GM18868 (cell line): ENCODE measurements at regions not wholly inside any gene's neighbourhood (a gene's known extent, or its start where the extent isn't known, plus 50 kb on each side); places are given as distances from the start of the nearest gene placed in this dataset.
A peak's percentile ranks its signal among the peaks of the same experiment; 100 is the strongest.

Experiments
- ATAC-seq: cut with Tn5 transposase; IDR thresholded peaks from one replicate; pipeline ENCODE4 v1.9.1; 2021; ENCODE audit warnings: mild to moderate bottlenecking, moderate library complexity; ENCODE audit not compliant: unreplicated experiment

- no peak for ATAC-seq
Observed at GRCh38 chr22:22414266-22414665, 94.3 kb downstream of the ZNF280B start.

DNA sequence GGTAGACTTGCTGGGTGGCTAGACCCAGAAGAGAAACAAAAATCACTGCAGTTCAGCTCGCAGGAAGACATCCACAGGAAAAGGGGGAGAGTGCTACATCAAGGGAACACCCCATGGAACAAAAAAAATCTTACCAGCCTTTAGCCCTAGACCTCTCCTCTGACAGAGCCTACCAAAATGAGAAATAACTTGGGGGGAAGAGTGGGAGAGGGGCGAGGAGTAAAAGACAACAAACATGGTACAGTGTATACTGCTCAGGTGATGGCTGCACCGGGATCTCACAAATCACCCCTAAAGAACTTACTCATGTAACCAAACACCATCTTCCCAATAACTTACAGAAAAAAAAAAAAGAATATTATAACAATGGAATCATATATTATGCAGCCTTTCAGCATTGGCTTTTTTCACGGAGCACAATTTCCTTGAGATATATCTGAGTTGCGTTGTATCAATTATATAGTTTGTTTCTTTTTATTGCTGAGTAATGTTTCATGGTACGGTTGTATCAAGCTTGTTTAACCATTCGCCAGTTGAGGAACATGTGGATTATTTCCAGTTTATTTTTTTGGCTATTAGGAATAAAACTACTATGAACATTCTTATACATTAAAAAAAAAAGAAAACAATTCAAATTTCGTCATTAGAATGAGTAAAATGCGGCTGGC, 90.9 kb downstream of the ZNF280B start:
- no peak for ATAC-seq

- no peak for ATAC-seq
Observed at GRCh38 chr22:22418163-22418549, 90.4 kb downstream of the ZNF280B start.

DNA sequence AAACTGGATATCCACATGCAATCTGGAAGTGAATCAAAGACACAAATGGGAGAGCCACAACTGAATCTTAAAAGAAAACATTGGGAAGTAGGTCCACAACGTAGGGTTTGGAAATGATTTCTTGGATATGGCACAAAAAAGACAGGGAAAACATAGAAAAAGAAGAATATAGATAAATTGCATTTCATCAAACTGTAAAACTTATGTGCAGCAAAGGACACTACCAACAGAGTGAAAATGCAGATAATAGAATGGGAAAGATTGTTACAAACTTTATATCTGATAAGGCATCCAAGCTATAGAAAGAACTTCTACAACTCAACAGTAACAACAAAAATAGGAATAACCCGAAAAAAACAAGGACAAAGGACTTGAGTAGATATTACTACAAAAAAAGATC, 89.6 kb downstream of the ZNF280B start:
- no peak for ATAC-seq

- ATAC-seq, result no peak
Observed at GRCh38 chr22:22420580-22420979, 88.0 kb downstream of the ZNF280B start.

GRCh38 chr22:22421392-22421791, 87.2 kb downstream of the ZNF280B start:
- ATAC-seq, result no peak

DNA sequence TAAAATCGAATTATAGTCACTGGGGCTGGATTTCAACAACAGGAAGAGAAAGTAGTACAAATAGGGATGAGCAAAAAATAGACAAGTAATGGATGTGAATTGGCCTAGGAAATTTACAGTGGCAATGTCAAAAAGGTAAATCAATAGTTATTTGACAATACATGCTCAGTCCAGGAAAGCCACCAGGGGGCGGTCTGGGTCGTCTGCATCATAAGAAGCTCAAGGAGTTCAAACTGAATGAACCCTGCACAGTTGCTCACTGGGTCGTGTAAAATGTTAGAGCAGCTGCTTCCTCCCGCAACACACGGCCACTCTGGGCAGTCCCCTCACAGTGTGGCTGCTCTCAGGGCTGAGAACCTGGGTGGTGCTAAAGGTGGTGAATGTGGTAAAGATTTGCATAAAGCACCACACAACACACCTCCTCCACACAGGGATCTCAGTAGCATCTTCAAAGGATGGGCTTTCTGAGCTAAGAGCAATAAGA, 85.9 kb downstream of the ZNF280B start:
- peak; percentile 94 for ATAC-seq

DNA sequence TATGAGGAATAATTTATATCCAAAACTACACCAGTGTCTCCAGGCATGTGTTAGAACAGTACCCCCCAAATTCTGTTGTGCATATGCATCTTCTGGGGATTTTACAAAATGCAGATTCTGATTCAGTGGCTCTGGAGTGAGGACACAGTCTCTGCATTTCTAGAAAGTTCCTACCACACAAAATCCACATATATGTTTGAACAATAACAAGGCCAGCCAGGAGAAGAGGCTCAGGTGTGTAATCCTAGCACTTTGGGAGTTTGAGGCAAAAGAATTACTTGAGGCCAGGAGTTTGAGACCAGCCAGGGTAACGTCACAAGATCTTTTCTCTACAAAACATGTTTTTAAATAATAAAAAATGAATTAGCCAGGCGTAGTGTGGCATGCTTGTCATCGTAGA, 84.9 kb downstream of the ZNF280B start:
- no peak for ATAC-seq

GRCh38 chr22:22424210-22424800, 84.2 kb downstream of the ZNF280B start:
- ATAC-seq, result no peak

GRCh38 chr22:22424956-22425355, 83.6 kb downstream of the ZNF280B start:
- ATAC-seq, result no peak

DNA sequence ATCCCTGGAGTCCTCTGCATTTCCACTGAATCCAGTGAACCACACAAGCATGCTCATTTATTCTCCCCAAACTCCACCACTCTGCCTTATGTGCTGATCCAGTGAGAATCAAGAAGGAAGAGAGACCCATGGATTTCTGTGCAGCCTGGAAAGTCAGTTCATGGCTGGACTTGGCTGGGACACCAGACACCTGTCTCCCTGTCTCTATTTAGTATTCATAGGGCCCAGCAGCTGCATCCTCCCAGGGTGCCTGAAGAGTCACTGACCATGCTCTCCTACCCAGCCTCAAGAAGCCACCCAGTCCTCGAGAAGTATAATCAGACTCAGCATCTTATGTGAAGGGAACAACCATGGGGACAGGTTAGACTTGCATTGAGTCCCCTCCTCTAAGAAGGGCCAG, 83.2 kb downstream of the ZNF280B start:
- no peak for ATAC-seq

DNA sequence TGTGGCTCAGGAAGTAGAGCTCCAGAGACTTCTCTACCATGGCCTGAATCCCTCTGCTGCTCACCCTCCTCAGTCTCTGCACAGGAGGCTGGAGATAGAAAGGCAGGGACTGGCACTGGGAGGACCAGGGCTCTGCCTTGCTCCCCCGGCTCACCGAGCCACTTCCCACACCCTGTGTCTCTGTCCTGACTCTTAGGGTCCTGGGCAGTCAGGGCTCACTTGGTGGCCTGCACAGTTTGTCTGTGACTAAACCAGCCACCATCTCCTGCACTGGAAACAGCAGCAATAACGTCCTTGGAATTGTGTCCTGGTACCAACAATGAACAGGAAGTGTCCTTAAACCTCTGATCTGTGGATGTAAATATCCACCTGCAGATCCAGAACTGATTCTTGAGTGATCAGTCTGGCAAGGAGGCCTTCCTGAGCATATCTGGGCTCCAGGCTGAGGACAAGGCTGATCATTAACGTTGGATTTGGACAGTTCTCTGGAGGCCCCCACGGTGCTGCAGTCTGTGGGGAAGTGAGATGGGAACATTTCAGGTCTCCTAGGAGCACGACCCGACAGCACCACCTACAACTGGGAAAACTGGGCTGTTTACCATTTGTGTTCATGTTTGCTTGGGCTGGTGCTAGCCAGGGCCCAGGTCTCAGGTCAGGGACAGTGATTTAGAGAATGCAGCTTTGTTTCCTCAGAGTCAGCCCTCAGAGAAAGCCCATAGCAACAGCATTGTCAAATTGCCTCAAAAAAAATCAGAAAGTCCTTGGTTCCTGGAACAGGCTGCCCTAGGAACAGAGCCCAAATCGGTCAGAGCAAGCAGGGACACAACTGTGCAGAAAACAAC, 82.5 kb downstream of the ZNF280B start:
- ATAC-seq, result no peak

GRCh38 chr22:22427542-22428065, 80.9 kb downstream of the ZNF280B start:
- ATAC-seq, result no peak

DNA sequence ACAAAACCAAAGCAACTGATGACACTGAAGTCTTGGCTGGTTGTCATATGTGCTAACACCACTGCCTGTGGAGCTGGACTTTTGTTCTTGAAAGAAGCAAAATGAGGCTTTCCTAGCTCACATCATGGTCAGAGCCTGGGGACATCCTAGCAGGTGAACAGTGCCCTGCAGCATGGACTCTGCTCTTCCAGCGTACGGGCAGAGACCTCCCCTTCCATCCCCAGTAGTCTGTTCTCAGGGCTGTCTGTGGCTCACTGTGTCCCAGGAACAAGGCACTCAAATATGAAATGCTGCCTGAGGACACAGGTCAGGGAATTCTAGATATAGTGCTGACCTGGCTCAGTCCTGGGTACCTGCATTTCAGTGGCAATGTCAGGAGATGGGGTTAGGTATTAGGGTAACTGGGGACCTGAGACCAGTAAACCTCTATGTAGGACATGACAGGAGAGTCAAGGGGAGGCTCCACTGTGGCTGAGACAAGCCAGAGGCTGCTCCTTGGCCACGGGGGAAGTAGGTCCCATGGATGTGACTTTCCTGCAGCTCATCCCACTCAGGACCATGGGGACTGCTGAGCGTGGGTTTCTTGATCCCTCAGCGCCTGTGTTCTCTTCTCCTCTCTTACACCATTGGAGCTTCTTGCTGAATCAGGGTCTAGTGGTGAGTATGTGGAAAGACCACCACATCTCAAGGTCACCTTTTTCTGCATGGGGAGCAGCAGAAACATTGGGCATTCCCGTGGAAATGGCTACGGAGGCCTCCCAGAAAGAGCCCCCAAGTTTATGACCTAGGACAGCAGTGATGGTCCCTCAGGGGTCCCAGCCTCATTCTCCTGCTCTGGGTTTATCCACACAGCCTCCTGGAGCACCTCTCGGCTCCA, 80.1 kb downstream of the ZNF280B start:
- ATAC-seq, result no peak

- ATAC-seq, result no peak
Observed at GRCh38 chr22:22429369-22430108, 79.0 kb downstream of the ZNF280B start.

- no peak for ATAC-seq
Observed at GRCh38 chr22:22430111-22430820, 78.3 kb downstream of the ZNF280B start.

GRCh38 chr22:22431271-22432220, 77.0 kb downstream of the ZNF280B start:
- no peak for ATAC-seq

- ATAC-seq, result no peak
Observed at GRCh38 chr22:22432479-22432878, 76.1 kb downstream of the ZNF280B start.
